ENCODE measurements at regions not wholly inside any gene's neighbourhood (a gene's known extent, or its start where the extent isn't known, plus 50 kb on each side); places are given as distances from the start of the nearest gene placed in this dataset.

DNA sequence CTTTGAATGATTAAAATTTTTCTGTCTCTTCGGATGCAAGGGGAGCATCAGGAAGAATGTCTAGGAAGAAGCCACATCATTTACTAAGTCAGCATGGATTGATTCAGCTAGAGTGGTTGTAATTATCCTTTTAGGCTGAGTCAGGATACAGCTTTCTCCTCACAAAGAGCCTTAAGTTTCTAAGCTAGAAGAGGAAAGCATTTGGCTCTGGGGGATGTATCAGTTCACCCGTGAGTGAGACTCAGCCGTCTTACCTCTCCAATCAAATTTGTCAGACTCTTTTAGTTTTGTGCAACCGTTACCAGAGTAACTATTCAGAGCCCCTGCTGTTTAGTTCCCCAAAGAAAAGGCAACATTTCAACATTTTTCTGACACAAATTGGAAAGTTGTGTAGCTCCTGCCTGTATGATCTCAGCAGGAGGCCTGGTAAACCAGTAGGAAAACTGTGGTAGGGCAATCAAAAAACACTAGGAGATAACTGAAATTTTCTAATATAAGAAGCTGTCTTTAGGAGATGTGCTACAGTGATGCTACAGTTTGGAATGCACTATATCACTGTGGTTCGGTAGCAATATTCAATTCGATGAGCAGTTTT lies 432.4 kb upstream of the LUZP2 start:
- no peak for DNase-seq (ENCODE audit: low read depth)

DNA sequence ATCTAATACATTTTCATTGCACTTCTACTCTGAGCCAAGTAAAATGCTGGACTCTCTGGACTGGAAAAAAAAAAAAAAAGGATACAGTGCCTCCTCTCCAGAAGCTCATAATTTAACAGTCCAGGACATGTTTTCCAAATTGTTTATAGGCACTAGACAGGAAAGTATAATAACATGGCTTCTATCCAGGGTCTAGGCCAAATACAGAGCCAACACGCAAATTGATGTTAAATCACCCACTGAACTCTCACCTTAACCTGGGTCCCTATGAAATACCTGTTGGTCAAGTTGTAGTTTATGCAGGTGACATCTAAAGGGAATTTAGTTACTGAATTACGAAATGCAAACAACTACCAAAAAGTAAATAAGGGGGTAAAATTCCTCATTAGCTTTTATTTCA lies 428.7 kb upstream of the LUZP2 start:
- DNase-seq (ENCODE audit: low read depth): no peak

DNA sequence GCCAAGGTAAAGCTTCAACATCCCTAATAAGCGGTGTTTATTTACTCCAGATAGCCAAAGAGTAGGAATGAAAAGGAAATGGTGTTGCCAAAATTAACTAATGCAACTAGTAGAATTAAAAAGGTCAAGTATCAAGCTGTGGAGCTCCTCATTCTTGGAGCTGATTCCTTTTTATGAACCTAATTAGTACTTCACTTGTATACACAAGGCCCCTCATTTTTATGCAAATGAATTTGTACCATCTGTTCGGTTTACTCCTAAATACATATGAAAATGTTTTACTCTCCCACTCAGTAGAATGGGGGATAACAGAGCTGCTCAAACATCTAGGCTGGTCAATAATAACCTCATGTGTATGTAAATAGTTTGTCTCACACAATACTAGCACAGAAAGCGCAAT lies 426.4 kb upstream of the LUZP2 start:
- no peak for DNase-seq (ENCODE audit: low read depth)

DNA sequence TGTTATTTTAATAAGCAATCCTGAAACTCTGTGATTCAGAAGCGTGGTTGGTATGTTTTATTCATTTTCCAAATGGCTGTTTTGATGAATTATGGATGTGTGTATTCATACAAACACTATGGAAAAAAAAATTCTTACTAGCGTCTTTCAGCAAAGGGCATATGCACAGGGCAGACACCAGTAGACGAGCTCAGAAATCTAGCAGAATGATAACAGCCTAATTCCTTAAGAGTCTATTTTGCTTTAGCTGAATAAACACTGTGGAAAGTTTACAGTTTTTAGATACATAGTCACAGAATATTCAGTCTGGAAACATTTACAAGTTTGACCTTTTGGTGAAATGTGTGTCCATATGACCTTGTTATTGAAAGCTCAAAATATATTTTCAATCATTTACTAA lies 418.8 kb upstream of the LUZP2 start:
- peak; percentile 0 for DNase-seq (ENCODE audit: low read depth)

DNA sequence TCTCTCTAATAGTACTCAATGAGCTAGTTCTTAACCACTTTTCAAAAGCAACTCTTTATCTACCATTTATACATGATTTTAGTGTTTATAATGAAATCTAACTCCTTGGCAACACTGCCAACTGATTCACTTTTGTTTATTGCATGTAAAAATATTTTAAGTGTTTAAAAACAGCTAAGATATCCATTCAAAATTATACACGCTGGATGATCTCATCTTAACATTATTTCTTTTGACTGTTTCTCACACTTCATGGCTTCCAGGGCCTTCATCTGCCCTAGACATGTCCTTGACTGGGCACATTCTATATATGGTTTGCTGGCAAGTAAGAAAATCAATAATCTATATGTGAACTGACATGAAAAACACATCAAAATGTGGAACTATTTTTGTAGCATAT lies 414.6 kb upstream of the LUZP2 start:
- DNase-seq (ENCODE audit: low read depth): no peak

DNA sequence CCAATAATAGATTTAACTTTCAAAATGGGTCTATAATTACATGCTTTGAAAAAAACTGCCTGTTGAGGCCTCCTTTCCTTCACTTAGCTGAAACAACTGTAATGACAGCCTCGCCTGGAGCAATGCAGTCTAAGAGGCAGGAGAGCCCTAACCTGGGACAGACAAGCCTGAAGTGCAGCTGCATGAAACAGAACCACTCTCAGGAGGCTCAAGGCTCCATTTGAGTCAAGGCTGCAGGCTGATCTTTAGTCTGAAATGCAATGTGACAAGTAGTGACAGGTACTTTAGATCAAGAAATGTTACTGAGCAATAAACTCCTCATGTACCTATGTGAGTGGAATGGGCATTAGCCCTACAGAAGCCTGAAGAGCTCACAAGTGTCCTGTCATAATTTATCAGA lies 414.0 kb upstream of the LUZP2 start:
- DNase-seq (ENCODE audit: low read depth): no peak

DNA sequence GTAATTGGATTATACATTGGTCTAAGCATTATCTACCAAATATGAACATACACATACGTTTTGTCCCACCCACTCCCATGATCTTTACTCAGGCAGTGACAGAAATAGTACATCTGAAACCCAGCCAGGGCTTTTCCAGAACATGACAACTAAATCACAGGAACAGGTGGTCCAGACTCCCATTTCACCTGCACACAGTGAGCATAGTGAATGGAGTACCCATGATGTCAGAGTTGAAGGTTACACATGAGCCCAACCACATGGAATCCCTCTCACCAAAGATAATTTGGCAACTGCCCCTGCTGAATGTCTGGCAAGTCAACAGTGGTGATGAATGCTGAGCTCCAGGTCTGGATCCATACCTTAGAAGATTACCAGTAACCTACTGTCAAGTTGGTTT lies 411.9 kb upstream of the LUZP2 start:
- DNase-seq (ENCODE audit: low read depth): no peak

DNA sequence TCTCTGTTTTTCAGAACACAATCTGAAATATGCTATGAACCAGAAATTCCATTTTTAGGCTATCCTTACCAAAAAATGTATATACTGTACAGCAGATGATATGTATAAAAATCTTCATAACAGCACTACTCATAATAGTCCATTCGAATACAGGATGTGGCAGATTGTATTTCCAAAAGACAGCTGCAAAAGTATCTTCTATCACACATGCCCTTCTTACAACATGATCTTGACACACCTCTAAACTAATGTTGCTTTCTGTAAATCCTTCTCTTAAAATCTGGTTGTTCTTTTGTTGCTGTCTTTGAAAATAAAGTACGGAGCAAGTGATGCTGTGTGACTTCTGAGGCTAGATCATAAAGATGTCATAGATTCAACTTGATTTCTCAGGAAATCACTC lies 409.9 kb upstream of the LUZP2 start:
- no peak for DNase-seq (ENCODE audit: low read depth)

DNA sequence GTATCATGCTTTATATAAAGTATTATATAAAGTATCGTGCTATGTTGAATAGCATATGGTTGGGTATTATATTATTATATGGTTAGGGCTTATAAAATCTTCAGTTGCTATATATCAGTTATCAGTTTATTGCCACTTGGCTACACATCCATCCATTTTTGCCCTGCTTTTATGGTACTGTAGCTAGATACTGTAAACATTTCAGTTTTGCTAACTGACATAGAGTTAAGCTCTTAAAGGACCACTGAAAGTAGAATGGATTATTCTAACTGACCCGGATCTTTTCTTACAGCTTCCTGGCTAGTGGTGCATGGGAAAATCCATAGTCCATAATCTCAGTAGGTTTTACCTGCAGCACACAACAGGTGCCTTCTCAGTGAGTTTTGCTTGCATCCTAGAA lies 405.3 kb upstream of the LUZP2 start:
- no peak for DNase-seq (ENCODE audit: low read depth)

DNA sequence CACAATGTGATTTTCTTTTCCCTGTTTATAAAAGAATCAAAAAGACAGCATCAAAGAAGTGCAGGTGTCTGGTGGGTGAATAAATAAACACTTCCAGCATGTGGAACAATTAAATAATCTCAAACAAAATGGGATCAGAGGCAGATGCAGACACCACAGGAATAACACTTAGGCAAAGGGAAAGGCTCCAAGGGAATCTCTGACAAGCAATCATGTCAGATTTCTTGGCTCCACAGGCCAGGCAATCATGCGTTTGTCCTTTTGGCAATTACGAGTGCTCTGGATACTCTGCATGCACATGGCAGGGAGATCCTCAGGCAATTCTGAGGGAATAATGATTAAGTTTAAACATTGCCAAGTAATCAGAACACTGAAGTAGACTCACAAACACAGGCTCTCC lies 403.5 kb upstream of the LUZP2 start:
- DNase-seq (ENCODE audit: low read depth): no peak

DNA sequence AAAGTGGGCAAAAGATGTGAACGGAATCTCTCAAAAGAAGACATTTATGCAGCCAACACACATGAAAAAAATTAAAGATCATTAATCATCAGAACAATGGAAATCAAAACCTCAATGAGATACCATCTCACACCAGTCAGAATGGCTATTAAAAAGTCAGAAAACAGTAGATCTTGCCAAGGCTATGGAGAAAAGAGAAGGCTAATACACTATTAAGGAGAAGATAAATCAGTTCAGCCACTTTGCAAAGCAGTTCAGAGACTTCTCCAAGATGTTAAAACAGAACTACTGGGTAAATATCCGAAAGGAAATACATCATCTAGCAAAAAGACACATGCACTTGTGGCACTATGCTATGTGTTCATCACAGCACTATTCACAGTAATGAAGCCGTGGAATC lies 388.2 kb upstream of the LUZP2 start:
- DNase-seq (ENCODE audit: low read depth): no peak

DNA sequence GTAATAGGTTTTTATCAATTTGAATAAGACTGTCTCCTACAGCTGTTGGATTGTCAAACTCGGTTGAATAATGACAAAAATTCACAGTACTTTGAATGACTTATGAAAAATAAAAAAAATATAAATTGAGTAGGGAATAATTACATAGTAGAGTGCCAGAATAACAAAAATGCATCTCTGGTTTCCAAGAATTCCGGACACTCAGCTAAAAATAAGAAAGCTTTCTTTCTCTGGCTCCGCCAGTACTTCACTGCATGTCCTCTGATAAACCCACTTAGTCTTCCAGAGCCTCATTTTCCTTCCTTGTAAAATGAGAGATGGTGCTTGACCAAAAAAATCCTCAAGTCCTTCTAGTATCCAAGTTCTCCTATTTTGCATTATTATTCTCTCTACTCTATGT lies 374.6 kb upstream of the LUZP2 start:
- no peak for DNase-seq (ENCODE audit: low read depth)

DNA sequence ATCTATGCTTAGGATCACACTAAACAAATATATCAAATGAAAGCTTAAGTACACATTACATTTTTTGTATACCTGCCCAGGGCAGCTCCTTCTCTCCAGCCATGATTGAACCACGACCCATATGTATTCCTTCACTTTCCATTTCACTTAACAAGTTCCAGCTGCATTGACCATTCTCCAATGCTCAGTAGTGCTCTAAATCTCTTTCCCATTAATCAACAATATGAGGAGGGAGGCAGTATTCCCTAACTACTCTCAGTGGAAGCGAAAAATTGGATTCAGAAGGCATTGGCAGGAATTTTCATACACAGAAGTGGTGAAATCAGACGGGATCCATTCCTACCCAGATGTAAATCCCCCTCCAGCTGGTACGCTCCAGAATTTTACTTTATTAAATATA lies 372.0 kb upstream of the LUZP2 start:
- DNase-seq (ENCODE audit: low read depth): no peak

DNA sequence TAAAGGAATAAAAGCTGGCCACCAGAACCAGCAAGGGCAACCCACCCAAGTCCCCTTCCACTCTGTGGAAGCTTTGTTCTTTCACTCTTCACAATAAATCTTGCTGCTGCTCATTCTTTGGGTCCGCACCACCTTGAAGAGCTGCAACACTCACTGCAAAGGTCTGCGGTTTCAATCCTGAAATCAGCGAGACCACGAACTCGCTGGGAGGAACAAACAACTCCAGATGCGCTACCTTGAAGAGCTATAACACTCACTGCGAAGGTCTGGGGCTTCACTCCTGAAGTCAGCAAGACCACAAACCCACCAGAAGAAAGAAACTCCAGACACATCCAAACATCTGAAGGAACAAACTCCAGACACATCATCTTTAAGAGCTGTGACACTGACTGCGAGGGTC lies 365.2 kb upstream of the LUZP2 start:
- no peak for DNase-seq (ENCODE audit: low read depth)

DNA sequence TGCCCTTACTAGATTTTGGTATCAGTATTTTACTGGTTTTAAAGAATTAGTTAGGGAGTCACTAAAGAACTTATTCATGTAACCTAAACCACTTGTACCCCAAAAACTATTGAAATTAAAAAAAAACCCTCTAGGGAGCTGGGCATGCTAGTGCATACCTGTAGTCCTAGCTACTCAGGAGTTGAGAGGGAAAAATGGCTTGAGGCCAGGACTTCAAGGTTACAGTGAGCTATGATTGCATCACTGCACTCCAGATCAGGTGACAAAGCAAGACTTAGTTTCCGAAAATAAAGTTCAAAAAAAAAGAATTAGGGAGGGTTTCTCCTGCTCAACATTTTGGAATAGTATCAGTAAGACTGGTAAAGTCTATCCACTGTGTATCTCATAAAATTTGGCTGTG lies 364.4 kb upstream of the LUZP2 start:
- no peak for DNase-seq (ENCODE audit: low read depth)

DNA sequence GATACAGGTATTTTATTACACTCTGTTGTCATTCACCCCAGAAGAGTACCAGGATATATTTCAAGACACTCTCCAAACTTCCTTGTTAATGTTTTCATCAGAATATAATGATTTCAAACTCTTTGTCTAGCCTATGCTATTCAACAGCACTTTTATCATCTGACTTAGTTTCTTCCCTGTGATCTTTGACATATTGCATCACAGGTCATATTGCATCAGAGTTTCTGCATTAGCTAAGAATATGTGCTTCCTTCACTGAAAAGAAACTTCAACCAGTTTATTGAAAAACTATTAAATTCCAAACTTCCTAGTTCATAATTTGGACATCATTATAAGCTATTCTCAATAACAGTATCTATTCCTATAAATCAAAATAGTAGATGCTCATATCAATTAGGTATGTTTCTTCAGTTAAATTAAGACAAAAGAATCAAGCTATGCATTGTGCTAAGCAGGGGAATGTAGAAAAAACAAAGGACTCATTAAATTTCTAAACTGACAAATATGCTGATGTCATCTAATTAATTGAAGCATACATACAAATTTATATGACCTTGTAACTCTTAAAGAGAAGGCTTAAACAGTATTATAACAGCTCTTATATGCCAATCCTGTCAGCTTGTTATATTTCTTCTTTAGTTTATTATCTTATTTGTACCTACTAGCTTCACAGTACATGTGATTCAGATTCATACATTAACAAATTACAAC lies 361.8 kb upstream of the LUZP2 start:
- no peak for DNase-seq (ENCODE audit: low read depth)

DNA sequence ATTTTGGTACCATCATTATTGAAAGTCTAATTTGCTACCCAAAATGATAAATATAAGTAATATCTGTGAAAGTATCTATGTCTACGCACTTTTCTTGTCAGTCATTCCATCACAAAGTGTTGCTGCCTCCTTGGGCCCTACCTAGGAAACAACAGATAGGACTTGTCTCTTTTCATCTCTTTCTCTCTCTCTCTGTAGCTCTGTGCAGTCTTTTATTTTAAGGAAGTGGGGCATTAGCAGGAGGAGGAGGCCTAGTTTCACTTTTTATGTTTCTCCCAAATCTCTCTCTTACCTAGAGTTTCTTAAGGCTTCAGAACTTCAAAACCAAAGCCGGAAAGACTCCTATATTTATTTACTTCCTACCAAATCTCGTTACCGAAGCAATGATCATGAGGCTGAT lies 354.8 kb upstream of the LUZP2 start:
- DNase-seq (ENCODE audit: low read depth): no peak

DNA sequence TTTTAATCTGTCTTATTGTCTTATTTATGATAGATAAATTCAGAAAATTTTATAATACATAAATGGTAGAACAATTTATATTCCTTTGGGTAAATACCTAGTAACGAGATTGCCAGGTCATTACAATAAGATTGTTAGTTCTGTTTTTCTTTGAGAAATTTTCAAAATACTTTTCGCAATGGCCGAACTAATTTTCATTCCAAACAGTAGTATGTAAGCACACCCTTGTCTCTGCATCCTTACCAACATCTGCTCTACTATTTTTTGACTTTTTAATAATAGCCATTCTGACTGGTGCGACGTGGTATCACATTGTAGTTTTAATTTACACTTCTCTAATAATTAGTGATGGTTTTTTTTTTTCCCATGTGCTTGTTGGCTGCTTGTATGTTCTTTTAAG lies 351.4 kb upstream of the LUZP2 start:
- no peak for DNase-seq (ENCODE audit: low read depth)

DNA sequence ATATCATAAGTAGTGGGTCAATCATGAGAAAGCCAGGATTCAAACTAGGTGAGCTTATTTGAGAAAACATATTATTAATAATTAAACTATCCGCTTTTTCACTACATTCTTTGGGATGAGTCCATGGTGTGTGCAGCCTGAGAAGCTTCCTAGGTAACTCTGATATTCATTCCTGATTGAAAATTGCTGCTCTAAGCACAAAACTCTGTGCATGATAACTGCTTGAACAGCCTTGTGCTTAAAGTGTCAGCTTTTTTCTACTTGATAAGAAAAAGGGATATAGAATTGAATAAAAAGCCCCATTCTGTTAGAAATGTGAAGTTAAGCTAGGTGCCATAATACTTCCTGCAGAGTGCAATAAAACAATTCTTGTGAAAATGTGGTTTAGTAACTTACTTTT lies 343.5 kb upstream of the LUZP2 start:
- DNase-seq (ENCODE audit: low read depth): no peak

DNA sequence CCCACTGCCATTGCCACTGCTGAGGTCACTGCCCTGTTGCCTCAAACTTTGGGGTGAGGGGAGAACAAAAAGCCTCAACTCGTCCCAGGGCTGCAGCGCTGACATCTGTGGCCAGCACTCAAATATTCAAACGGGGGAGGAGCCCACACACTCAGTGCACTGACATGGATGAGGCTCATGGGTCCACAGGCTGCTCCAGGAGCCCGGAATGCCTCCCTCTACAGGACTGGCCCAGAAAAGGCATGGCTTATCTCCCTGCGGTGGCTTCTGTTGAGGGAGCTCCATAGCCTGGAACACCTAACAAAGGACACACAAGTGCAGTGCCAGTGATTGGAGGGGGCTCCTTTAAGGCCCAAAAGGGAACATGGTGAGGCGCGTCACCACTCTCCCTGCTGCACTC lies 341.1 kb upstream of the LUZP2 start:
- DNase-seq (ENCODE audit: low read depth): no peak

DNA sequence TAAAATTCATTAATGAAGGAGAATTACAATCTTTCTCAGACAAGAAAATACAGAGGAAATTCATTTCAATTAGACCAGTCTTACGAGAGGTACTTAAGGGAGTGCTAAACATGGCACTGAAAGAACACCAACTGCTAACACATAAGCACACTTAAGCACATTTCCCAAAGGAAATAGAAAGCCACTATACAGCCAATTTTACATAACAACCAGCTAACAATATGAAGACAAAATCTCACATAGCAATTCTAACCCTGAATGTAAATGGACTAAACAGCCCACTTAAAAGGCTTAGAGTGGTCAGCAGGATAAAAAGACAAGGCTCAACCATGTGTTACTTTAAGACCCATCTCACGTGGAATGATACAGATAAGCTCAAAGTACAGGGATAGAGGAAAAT lies 339.5 kb upstream of the LUZP2 start:
- no peak for DNase-seq (ENCODE audit: low read depth)

DNA sequence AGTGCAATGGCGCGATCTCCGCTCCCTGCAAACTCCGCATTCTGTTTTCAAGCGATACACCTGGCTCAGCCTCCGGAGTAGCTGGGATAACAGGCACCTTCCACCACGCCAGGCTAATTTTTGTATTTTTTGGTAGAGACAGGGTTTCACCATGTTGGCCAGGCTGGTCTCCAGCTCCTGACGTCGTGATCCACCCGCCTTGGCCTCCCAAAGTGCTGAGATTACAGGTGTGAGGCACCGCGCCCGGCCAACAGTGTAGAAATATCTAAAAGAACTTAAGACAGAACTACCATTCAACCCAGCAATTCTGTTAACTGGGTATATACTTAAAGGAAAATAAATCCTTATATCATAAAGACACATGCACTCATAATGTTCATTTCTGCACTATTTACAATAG lies 335.3 kb upstream of the LUZP2 start:
- no peak for DNase-seq (ENCODE audit: low read depth)

DNA sequence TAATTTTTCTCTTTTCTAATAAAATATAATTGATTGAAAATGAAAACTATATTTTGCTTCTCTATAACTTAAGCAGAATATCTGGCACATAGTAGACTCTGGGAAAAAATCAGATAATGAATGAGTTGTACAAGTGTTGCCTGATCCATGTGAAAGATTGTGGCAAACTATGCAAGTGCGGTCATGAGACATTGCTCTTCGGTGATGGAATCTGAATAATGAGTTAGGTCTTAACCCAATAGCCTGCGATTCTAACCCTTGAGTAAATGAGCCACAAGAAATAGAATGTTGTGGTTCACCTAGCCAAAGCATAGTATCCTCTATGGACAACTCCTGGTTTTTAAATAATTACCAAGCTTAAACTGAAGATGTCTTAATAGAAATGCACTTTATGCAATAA lies 333.7 kb upstream of the LUZP2 start:
- DNase-seq (ENCODE audit: low read depth): no peak

DNA sequence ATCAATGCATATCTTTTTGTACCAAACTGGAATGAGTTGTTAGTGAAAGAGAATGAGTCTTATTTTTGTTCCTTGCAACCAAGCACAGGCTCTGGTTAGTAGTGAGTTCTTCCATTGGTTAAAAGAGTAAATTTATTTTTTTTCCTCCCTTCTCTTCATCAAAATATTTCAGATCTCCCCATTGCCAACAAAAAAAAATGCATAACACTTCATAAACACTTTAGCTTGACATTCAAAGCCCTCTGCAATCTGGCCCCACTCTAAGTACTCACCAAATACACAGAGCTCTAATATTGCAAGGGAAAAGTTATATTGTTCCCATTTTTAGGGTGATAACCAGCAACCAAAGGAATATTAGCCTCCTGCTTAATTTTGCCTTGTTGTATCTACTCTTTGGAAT lies 333.0 kb upstream of the LUZP2 start:
- DNase-seq (ENCODE audit: low read depth): no peak

DNA sequence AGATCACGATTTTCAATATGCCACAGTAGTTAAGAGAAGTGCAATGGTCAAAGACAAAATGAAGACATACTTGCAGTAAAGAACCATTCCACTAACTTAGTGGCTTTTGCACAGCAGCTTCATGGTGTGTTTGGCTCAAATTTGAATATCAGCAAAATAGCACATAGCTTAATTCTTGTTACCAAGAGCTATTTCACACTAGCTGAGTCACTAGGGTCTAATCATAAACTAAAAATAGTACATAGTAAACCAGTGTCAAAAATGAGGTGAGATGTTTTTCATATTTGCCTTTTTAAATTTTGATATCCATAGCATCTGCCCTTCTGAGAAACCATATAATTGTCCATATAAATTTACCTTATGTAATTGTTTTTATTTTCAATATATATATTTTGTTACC lies 325.0 kb upstream of the LUZP2 start:
- no peak for DNase-seq (ENCODE audit: low read depth)

All from fibroblast of the conjunctiva (primary cell).